H9 (cell line): ENCODE measurements at regions not wholly inside any gene's neighbourhood (a gene's known extent, or its start where the extent isn't known, plus 50 kb on each side); places are given as distances from the start of the nearest gene placed in this dataset.

Experiments
- DNase-seq: peaks from one replicate; pipeline ENCODE4 v3.0.0-alpha.2; 2017
- H2AFZ ChIP-seq: one replicate; pipeline ENCODE4 v1.6.1; 2013; ENCODE audit warnings: mild to moderate bottlenecking, low read length, control low read depth, moderate library complexity
- H2AK5ac ChIP-seq: 2 replicates; pipeline ENCODE4 v1.6.1; 2013; ENCODE audit warnings: low read length, control low read depth, mixed read lengths; ENCODE audit not compliant: insufficient read length
- H2BK120ac ChIP-seq: one replicate; pipeline ENCODE4 v1.6.1; 2013; ENCODE audit warnings: low read depth, mild to moderate bottlenecking, low read length, control low read depth, inconsistent platforms; ENCODE audit not compliant: poor library complexity, severe bottlenecking
- H2BK12ac ChIP-seq: 2 replicates; pipeline ENCODE4 v1.6.1; 2013; ENCODE audit warnings: low read length, control low read depth, mixed read lengths, low read depth; ENCODE audit not compliant: insufficient read length
- H2BK15ac ChIP-seq: 2 replicates; pipeline ENCODE4 v1.6.1; 2013; ENCODE audit warnings: low read depth, low read length, control low read depth
- H2BK20ac ChIP-seq: one replicate; pipeline ENCODE4 v1.6.1; 2013; ENCODE audit warnings: low read depth, mild to moderate bottlenecking, low read length, control low read depth, inconsistent platforms; ENCODE audit not compliant: poor library complexity, severe bottlenecking
- H2BK5ac ChIP-seq: 2 replicates; pipeline ENCODE4 v1.6.1; 2013; ENCODE audit warnings: low read length, control low read depth, mixed read lengths; ENCODE audit not compliant: insufficient read length
- H3K14ac ChIP-seq: 2 replicates; pipeline ENCODE4 v1.6.1; 2013; ENCODE audit warnings: low read length, control low read depth; ENCODE audit not compliant: insufficient read depth
- H3K18ac ChIP-seq: 2 replicates; pipeline ENCODE4 v1.6.1; 2013; ENCODE audit warnings: low read depth, mild to moderate bottlenecking, mixed read lengths, low read length, control low read depth; ENCODE audit not compliant: insufficient read length
- H3K23ac ChIP-seq: 2 replicates; pipeline ENCODE4 v1.6.1; 2013; ENCODE audit warnings: low read length, control low read depth, mixed read lengths, low read depth; ENCODE audit not compliant: insufficient read length
- H3K23me2 ChIP-seq: 2 replicates; pipeline ENCODE4 v1.6.1; 2013; ENCODE audit warnings: low read depth, mild to moderate bottlenecking, mixed read lengths, low read length, control low read depth; ENCODE audit not compliant: insufficient read length, poor library complexity, severe bottlenecking
- H3K27ac ChIP-seq: 2 replicates; pipeline ENCODE4 v1.5.1; 2013; ENCODE audit warnings: low read length, control low read depth, mixed read lengths, low read depth; ENCODE audit not compliant: insufficient read length
- H3K27me3 ChIP-seq: 2 replicates; pipeline ENCODE4 v1.6.1; 2013; ENCODE audit warnings: low read length, control low read depth, inconsistent platforms; ENCODE audit not compliant: insufficient read depth
- H3K4ac ChIP-seq: 2 replicates; pipeline ENCODE4 v1.6.1; 2013; ENCODE audit warnings: low read depth, mild to moderate bottlenecking, control low read depth, inconsistent platforms, low read length, moderate library complexity
- H3K4me1 ChIP-seq: 2 replicates; pipeline ENCODE4 v1.6.1; 2013; ENCODE audit warnings: low read length, control low read depth, inconsistent platforms; ENCODE audit not compliant: insufficient read depth
- H3K4me2 ChIP-seq: 2 replicates; pipeline ENCODE4 v1.6.1; 2013; ENCODE audit warnings: low read length, control low read depth, mixed read lengths; ENCODE audit not compliant: insufficient read length, insufficient read depth
- H3K56ac ChIP-seq: 2 replicates; pipeline ENCODE4 v1.6.1; 2013; ENCODE audit warnings: low read depth, mild to moderate bottlenecking, mixed read lengths, low read length, control low read depth; ENCODE audit not compliant: insufficient read length
- H3K79me1 ChIP-seq: 2 replicates; pipeline ENCODE4 v1.6.1; 2013; ENCODE audit warnings: low read depth, mild to moderate bottlenecking, moderate library complexity, low read length, control low read depth, inconsistent platforms; ENCODE audit not compliant: insufficient read depth, poor library complexity, severe bottlenecking
- H3K79me2 ChIP-seq: 2 replicates; pipeline ENCODE4 v1.6.1; 2013; ENCODE audit warnings: low read length, control low read depth, inconsistent platforms; ENCODE audit not compliant: insufficient read depth
- H3K9ac ChIP-seq: 2 replicates; pipeline ENCODE4 v1.6.1; 2013; ENCODE audit warnings: low read length, control low read depth, mixed read lengths; ENCODE audit not compliant: insufficient read length; ENCODE audit errors: extremely low read depth
- H3K9me3 ChIP-seq: one replicate; pipeline ENCODE4 v1.6.1; 2013; ENCODE audit warnings: low read depth, low read length, inconsistent platforms; ENCODE audit not compliant: control insufficient read depth
- H3T11ph ChIP-seq: one replicate; pipeline ENCODE4 v1.6.1; 2013; ENCODE audit warnings: mild to moderate bottlenecking, low read length, control low read depth, inconsistent platforms
- H4K20me1 ChIP-seq: one replicate; pipeline ENCODE4 v1.6.1; 2013; ENCODE audit not compliant: control insufficient read depth, insufficient read length, insufficient read depth
- H4K5ac ChIP-seq: 2 replicates; pipeline ENCODE4 v1.6.1; 2013; ENCODE audit warnings: low read depth, mild to moderate bottlenecking, mixed read lengths, low read length, control low read depth; ENCODE audit not compliant: insufficient read length
- H4K8ac ChIP-seq: replicated peaks from 2 replicates; pipeline ENCODE4 v1.6.1; 2013; ENCODE audit warnings: low read length, control low read depth, mixed read lengths, low read depth; ENCODE audit not compliant: insufficient read length
- H4K91ac ChIP-seq: 2 replicates; pipeline ENCODE4 v1.6.1; 2013; ENCODE audit warnings: low read depth, mild to moderate bottlenecking, moderate library complexity, mixed read lengths, low read length, control low read depth; ENCODE audit not compliant: insufficient read length
- H3K27ac Mint-ChIP-seq, 3 experiments: 2 replicates in 2 of 3; 3 replicates in 1 of 3; pipeline ENCODE4 v1.8.0; 2020 to 2021; ENCODE audit warnings: mixed read lengths in 3 of 3, mild to moderate bottlenecking in 1 of 3, moderate library complexity in 1 of 3
- H3K27me3 Mint-ChIP-seq: 2 replicates; pipeline ENCODE4 v1.8.0; 2021; ENCODE audit warnings: low read depth, mild to moderate bottlenecking, moderate library complexity, mixed read lengths
- H3K36me3 Mint-ChIP-seq, 3 experiments: 2 replicates in 2 of 3; 3 replicates in 1 of 3; pipeline ENCODE4 v1.8.0; 2020 to 2021; ENCODE audit warnings: low read depth in 3 of 3, mixed read lengths in 3 of 3; ENCODE audit not compliant: insufficient read depth in 1 of 3
- H3K4me1 Mint-ChIP-seq, 2 experiments: 2 replicates each; pipeline ENCODE4 v1.8.0; 2020; ENCODE audit warnings: mixed read lengths in 2 of 2
- H3K4me3 Mint-ChIP-seq, 2 experiments: 2 replicates in 1 of 2; 3 replicates in 1 of 2; pipeline ENCODE4 v1.8.0; 2020 to 2021; ENCODE audit warnings: mild to moderate bottlenecking in 2 of 2, mixed read lengths in 2 of 2, moderate library complexity in 1 of 2
- H3K9me3 Mint-ChIP-seq, 2 experiments: 2 replicates in 1 of 2; 3 replicates in 1 of 2; pipeline ENCODE4 v1.8.0; 2020; ENCODE audit warnings: mild to moderate bottlenecking in 2 of 2, mixed read lengths in 2 of 2, moderate library complexity in 1 of 2
- CTCF ChIP-seq: fragments of 200-600 bp; sonication (generic); conservative IDR thresholded peaks from 3 replicates; pipeline ENCODE4 v1.8.0; 2021; ENCODE audit warnings: antibody characterized with exemption, mild to moderate bottlenecking
- WGBS: extraction: QIAGEN DNeasy Blood & Tissue Kit; methylation state at CpG from one replicate; pipeline ENCODE4 v1.1.7; 2013; ENCODE audit warnings: missing lambda C conversion rate, low lambda C conversion rate, mixed read lengths; ENCODE audit not compliant: insufficient read length; ENCODE audit errors: extremely low coverage; 5-methylcytosine and 5-hydroxymethylcytosine counted together

- Histone ChIP-seq H4K91ac (no peak overlapping the region), H3K9me3 (no peaks in the 10 kb centered on the region), H2BK120ac (no peak overlapping the region), H3K79me2 (no peaks in the 10 kb centered on the region), H3K9ac (no peak overlapping the region), H3K56ac (no peak overlapping the region), H4K5ac (no peak overlapping the region), H3K18ac (no peak overlapping the region), H3K4me2 (no peak overlapping the region), H3K4ac (no peak overlapping the region), H3K14ac (no peak overlapping the region), H2BK20ac (no peak overlapping the region), H3K79me1 (no peaks in the 10 kb centered on the region), H2AFZ (no peak overlapping the region), H2BK12ac (no peak overlapping the region), H3K27ac (no peak overlapping the region), H3K23me2 (no peaks in the 10 kb centered on the region), H3K23ac (no peak overlapping the region), H2BK15ac (no peak overlapping the region), H3T11ph (no peak overlapping the region), H2BK5ac (no peak overlapping the region), H3K4me1 (no peaks in the 10 kb centered on the region), H2AK5ac (no peak overlapping the region), H4K20me1 (no peaks in the 10 kb centered on the region), H3K27me3 (no peaks in the 10 kb centered on the region), H4K8ac (no peak overlapping the region)
- Mint-ChIP-seq H3K9me3 (no peaks in the 10 kb centered on the region), H3K4me1 (no peaks in the 10 kb centered on the region), H3K4me3 (no peak overlapping the region), H3K27ac (no peak overlapping the region), H3K27me3 (no peaks in the 10 kb centered on the region), H3K36me3 (no peaks in the 10 kb centered on the region; a peak in 1 of 7 replicates)
- no CpG with 5 or more reads among the region's 2 CpGs for WGBS
- DNase-seq, result no peak
- TF ChIP-seq CTCF, result no peak
These were observed 669.8 kb downstream of the GALC start for GRCh38 chr14:87323191-87323590.
